ENCODE measurements at regions not wholly inside any gene's neighbourhood (a gene's known extent, or its start where the extent isn't known, plus 50 kb on each side); places are given as distances from the start of the nearest gene placed in this dataset.

GRCh38 chr5:114665551-114665950 is 303.7 kb downstream of the KCNN2 start:
- Mint-ChIP-seq H3K27me3 (ENCODE audit: low read depth, poor library complexity) (no peaks in the 10 kb centered on the region), H3K4me1 (peaks cover 10% of the 10 kb centered on the region), H3K36me3 (ENCODE audit: low read depth) (peaks cover 1% of the 10 kb centered on the region), H3K27ac (no peak overlapping the region), H3K9me3 (peaks cover 1% of the 10 kb centered on the region), H3K4me3 (no peak overlapping the region)
- no peak for TF ChIP-seq CTCF (IDR thresholded peaks at IDR 0.05)
- peak; percentile 12 for DNase-seq

- H3K9me3 Mint-ChIP-seq: no peaks in the 10 kb centered on the region
- TF ChIP-seq CTCF (IDR thresholded peaks at IDR 0.05): no peak
- H3K27ac Mint-ChIP-seq: no peak overlapping the region
- H3K4me3 Mint-ChIP-seq: no peak overlapping the region
- H3K4me1 Mint-ChIP-seq: peaks cover 11% of the 10 kb centered on the region
- no peaks in the 10 kb centered on the region for H3K36me3 Mint-ChIP-seq (ENCODE audit: low read depth)
- DNase-seq: no peak
- H3K27me3 Mint-ChIP-seq (ENCODE audit: low read depth, poor library complexity): peaks cover 3% of the 10 kb centered on the region
Measured at GRCh38 chr5:114660791-114661190, 298.9 kb downstream of the KCNN2 start.

GRCh38 chr5:114658194-114658593 is 296.3 kb downstream of the KCNN2 start:
- Mint-ChIP-seq H3K4me1 (peaks cover 5% of the 10 kb centered on the region), H3K36me3 (ENCODE audit: low read depth) (no peaks in the 10 kb centered on the region), H3K27ac (no peak overlapping the region), H3K4me3 (no peak overlapping the region), H3K9me3 (no peaks in the 10 kb centered on the region), H3K27me3 (ENCODE audit: low read depth, poor library complexity) (peaks cover 6% of the 10 kb centered on the region)
- TF ChIP-seq CTCF (IDR thresholded peaks at IDR 0.05): no peak
- no peak for DNase-seq

GRCh38 chr5:114657342-114658130 is 295.7 kb downstream of the KCNN2 start:
- DNase-seq: no peak
- no peak overlapping the region for H3K4me3 Mint-ChIP-seq
- no peaks in the 10 kb centered on the region for H3K9me3 Mint-ChIP-seq
- peaks cover 6% of the 10 kb centered on the region for H3K27me3 Mint-ChIP-seq (ENCODE audit: low read depth, poor library complexity)
- H3K36me3 Mint-ChIP-seq (ENCODE audit: low read depth): no peaks in the 10 kb centered on the region
- no peak overlapping the region for H3K27ac Mint-ChIP-seq
- TF ChIP-seq CTCF (IDR thresholded peaks at IDR 0.05): no peak
- peaks cover 5% of the 10 kb centered on the region for H3K4me1 Mint-ChIP-seq

GRCh38 chr5:114649878-114650277 is 288.0 kb downstream of the KCNN2 start:
- DNase-seq: no peak
- H3K36me3 Mint-ChIP-seq (ENCODE audit: low read depth): no peaks in the 10 kb centered on the region
- no peak overlapping the region for H3K4me3 Mint-ChIP-seq
- H3K27ac Mint-ChIP-seq: no peak overlapping the region
- peaks cover 2% of the 10 kb centered on the region for H3K27me3 Mint-ChIP-seq (ENCODE audit: low read depth, poor library complexity)
- no peak for TF ChIP-seq CTCF (IDR thresholded peaks at IDR 0.05)
- no peaks in the 10 kb centered on the region for H3K4me1 Mint-ChIP-seq
- H3K9me3 Mint-ChIP-seq: no peaks in the 10 kb centered on the region

- no peak overlapping the region for H3K4me3 Mint-ChIP-seq
- no peak for DNase-seq
- H3K27me3 Mint-ChIP-seq (ENCODE audit: low read depth, poor library complexity): no peaks in the 10 kb centered on the region
- no peak for TF ChIP-seq CTCF (IDR thresholded peaks at IDR 0.05)
- H3K36me3 Mint-ChIP-seq (ENCODE audit: low read depth): no peaks in the 10 kb centered on the region
- no peak overlapping the region for H3K27ac Mint-ChIP-seq
- peaks cover 4% of the 10 kb centered on the region for H3K9me3 Mint-ChIP-seq
- no peaks in the 10 kb centered on the region for H3K4me1 Mint-ChIP-seq
Measured at GRCh38 chr5:114648940-114649339, 287.1 kb downstream of the KCNN2 start.
